OCI-LY7 (cell line): ENCODE measurements at regions not wholly inside any gene's neighbourhood (a gene's known extent, or its start where the extent isn't known, plus 50 kb on each side); places are given as distances from the start of the nearest gene placed in this dataset.

ENCODE experiments used
- EZH2phosphoT487 ChIP-seq: fragments of 200-600 bp; sonication (generic); IDR thresholded peaks from 2 replicates; pipeline ENCODE4 v1.6.1; 2018; ENCODE audit warnings: low read depth, borderline replicate concordance, mild to moderate bottlenecking, mixed run types, antibody characterized with exemption, low read length, moderate library complexity, mixed read lengths
- TF ChIP-seq, protein P1 (sequence below): fragments of 200-600 bp; sonication (generic); conservative IDR thresholded peaks from 2 replicates; pipeline ENCODE4 v1.5.1; 2014; ENCODE audit warnings: mild to moderate bottlenecking, antibody characterized with exemption, low read length, moderate library complexity, mixed read lengths

GRCh38 chr2:146135245-146135644, 1615.3 kb upstream of the ZEB2 start:
- TF ChIP-seq EZH2phosphoT487, result no peak
- TF ChIP-seq, protein P1, sequence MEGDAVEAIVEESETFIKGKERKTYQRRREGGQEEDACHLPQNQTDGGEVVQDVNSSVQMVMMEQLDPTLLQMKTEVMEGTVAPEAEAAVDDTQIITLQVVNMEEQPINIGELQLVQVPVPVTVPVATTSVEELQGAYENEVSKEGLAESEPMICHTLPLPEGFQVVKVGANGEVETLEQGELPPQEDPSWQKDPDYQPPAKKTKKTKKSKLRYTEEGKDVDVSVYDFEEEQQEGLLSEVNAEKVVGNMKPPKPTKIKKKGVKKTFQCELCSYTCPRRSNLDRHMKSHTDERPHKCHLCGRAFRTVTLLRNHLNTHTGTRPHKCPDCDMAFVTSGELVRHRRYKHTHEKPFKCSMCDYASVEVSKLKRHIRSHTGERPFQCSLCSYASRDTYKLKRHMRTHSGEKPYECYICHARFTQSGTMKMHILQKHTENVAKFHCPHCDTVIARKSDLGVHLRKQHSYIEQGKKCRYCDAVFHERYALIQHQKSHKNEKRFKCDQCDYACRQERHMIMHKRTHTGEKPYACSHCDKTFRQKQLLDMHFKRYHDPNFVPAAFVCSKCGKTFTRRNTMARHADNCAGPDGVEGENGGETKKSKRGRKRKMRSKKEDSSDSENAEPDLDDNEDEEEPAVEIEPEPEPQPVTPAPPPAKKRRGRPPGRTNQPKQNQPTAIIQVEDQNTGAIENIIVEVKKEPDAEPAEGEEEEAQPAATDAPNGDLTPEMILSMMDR, result no peak
